HG03571 (cell line): ENCODE measurements at regions not wholly inside any gene's neighbourhood (a gene's known extent, or its start where the extent isn't known, plus 50 kb on each side); places are given as distances from the start of the nearest gene placed in this dataset.
"Not testable (repeated sequence)": the region's sequence is repeated elsewhere in the genome, so short reads cannot be mapped to it uniquely, and the experiment has no call there.

ENCODE experiments used
- ATAC-seq: cut with Tn5 transposase; IDR thresholded peaks from one replicate; pipeline ENCODE4 v1.9.1; 2021; ENCODE audit not compliant: unreplicated experiment

DNA sequence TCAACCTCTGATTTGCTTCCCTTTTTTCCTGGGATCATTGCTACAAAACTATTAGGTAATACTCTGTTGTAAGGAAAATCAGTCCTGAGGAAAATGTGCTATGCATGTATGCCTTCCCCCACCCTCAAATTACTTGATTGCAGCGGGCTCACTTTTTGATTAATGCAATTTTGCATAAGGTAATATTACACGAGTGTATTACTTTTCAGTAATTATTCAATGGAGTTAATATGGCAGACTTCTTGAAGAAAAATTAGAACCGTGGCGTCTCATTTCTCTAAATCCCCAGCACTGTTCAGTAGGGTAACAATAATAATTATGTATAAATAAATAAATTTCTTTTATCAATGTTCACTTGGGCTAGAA, 527.6 kb upstream of the FANCL start:
- ATAC-seq, result no peak

DNA sequence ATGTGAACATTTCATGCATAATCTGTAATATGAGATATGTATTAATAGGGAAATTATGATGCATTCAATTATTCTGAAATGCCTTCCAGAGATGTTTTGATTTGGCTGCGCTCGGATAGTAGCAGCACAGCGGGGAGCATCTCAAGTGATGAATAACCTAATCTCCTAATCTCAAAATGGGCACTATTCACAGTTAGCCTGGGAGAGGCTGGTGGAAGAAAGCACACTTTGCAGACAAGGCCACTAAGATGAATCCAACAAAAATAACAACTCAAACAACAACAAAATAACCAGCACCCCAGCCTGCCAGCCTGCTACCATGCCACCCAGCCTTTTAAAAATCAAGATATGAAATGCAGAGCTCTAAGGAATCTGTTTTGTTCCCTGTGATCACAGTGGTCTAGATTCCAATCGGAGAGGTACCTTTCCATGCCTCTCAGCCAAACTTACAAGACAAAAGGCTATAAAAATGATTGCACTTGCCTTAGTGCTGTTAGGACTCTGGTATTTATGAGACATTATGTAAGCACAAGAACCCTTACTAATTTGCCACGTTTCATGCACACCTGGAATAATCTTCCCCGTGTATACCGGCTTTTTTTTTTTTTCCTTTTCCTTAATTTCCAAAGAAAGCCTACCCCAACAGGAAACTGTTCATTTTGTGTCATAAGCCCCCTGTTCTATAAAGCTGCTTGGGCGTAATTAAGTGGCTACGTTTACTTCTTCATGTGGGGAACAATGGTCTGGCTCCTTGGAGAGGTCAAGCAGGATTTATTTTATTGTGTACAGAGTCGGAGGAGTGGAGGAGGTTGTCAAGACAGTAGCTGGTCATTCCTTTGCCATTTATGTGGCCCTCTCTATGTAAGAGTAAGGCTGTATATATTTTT, 526.9 kb upstream of the FANCL start:
- no peak for ATAC-seq

DNA sequence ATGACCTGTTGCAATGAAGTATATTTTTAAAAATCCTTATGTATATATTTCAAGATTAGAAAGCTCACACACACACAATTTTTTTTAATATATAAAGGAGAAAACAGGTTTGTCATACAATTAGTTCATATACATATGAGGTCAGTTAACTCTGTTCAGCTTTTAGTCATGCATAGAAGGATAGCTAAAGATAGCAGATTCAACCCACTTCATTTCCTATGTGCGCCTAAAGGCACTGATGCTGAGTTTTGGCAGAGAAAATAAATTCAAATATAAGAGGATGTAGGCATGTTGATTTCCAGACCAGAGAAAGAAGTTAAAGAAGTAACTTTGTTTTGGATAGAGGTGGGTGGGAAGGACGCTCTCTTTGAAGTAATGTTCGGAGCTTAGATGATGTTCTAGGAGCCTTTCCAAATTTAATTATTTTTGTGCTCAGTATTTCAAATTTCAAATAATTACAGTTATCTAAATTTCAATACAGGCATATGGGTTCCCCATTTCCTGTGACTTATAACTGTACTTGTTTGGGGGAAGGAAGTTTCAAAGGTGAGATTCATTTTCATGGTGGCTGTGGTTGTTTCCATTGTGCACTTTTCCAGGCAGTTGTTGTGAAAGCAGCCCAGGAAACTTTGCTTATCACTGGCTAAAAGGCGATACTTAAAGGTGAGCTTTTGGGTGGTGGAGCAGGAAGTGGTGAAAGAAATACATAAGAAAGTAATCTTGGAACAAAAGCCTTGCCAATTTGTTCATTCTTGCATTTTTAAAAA, 523.4 kb upstream of the FANCL start:
- ATAC-seq, result no peak

DNA sequence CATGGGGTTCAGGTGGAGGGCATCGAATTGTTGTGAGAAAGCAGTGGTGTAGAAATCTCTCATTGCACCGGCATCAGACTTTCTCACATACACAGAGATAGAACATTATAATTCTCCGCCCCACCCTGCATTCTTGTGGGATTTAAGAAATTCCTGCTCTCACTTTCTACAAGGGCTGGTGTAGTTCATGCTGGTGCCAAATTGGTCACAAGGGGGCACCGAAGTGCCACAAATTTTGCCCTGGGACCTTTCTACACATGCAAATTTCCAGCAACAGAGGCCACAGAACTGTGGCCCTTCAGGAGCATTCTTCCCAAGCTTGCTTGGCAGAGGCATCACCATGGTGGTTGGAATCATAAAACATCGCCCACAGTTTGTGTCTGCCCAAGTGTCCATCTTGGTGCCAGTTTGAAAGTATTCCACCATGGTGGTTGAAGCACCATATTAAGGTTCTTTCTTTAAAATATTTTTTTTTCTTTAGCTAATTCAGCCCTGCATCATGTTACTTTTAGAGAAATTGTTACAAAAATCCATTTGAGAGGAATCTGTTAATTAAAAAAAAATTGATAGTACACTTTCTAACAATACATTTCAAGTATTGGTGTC, 521.2 kb upstream of the FANCL start:
- peak; percentile 53 for ATAC-seq

DNA sequence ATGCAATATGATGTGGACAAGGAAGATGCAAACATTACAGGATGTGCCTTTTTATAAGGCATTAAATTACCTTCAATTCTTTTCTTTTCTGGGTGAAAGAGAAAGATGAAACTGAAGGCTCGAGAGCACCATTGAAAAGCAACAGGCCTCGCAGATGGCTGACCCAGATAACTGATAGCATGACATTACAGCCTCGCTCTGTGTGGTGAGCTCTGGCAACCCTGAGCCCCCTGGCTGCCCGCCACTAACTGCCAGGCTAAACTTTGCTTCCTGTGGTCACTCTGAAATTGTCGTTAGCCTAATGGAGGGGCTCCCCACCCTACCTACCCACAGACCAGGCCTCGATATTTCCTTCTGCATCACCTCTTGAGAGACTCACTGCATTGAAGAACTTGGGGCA, 516.8 kb upstream of the FANCL start:
- no peak for ATAC-seq

DNA sequence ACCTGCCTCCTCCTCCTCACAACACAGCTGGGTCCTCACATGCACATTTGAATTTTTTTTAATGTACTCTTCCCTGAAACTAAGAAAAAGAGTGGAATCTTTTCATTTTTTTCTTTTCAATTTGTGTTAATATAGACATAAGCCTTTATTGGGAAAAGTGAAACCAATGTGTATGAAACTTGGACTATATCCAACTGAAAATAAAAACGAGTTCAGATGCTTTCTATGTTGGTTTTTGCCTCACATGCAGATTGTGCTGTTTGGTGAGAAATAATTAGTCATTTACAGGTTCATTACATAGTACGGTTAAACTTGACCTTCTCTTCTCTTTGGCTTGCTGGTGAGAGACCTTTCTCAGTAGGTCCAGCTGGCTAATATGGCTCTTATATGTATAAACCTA, 515.2 kb upstream of the FANCL start:
- ATAC-seq, result no peak

DNA sequence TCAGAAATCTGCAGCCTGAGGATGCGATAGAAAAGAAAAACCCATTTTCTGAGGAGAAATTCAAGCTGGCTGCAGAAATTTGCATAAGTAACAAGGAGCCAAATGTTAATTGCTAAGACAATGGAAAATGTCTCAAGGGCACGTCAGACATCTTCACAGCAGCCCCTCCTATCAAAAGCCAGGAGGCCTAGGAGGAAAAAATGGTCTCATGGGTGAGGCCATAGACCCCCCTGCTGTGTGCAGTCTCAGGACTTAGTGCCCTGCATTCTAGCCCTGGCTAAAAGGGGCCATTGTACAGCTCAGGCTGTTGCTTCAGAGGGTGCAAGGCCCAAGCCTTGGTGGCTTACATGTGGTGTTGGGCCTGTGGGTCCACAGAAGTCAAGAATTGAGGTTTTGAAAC, 511.4 kb upstream of the FANCL start:
- not testable (repeated sequence) for ATAC-seq

DNA sequence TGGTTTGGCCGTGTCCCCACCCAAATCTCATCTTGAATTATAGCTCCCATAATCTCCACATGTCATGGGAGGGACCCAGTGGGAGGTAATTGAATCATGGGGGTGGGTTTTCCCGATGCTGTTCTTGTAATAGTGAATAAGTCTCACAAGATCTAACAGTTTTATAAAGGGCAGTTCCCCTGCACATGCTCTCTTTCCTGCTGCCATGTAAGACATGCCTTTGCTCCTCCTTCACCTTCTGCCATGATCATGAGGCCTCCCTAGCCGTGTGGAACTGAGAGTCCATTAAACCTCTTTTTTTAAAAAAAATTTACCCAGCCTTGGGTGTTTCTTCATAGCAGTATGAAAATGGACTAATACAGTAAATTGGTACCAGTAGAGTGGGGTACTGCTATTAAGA, 510.6 kb upstream of the FANCL start:
- ATAC-seq, result not testable (repeated sequence)

DNA sequence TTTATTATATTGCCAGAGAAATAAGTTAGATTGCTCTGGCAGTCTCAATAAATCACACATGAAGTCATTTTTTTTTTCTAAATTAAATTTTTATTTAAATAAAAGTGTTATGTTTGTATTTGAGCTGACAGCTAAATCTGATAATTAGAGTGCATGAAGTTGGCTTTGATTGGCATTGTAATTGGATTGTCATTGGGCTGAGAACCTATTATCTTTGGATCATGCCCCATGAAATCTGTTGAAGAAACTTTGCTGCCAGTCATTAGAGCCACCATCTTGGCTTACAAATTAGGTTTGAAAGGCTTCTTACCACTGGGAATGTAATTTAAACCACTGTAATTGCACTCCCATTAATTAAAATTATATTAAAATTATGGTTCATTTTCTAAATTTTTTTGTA, 507.9 kb upstream of the FANCL start:
- ATAC-seq, result no peak

DNA sequence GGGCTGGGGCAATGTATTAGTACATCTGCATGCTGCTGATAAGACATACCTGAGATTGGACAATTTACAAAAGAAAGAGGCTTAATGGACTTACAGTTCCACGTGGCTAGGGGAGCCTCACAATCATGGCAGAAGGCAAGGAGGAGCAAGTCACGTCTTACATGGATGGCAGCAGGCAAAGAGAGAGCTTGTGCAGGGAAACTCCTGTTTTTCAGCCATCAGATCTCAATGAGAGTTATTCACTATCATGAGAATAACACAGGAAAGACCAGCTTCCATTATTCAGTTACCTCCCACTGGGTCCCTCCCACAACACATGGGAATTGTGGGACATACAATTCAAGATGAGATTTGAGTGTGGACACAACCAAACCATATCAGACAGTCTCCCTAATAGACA, 504.2 kb upstream of the FANCL start:
- ATAC-seq, result not testable (repeated sequence)

DNA sequence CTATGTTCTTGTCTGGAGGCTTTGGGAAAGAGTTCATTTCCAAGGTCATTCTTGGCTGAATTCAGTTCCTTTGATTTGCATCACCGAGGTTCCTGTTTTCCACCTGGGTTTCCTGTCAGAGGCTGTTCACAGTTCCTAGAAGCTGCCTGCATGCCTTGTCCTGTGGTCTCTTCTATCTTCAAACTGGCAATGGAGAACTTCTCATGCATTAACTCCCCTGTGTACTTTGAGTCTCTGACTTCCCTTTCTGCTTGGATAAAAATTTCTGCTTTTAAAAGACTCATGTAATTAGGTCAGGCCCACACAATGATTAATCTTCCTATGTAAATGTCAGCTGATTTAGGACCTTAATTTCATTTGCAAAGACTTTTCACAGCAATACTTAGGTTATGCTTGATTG, 499.3 kb upstream of the FANCL start:
- no peak for ATAC-seq

DNA sequence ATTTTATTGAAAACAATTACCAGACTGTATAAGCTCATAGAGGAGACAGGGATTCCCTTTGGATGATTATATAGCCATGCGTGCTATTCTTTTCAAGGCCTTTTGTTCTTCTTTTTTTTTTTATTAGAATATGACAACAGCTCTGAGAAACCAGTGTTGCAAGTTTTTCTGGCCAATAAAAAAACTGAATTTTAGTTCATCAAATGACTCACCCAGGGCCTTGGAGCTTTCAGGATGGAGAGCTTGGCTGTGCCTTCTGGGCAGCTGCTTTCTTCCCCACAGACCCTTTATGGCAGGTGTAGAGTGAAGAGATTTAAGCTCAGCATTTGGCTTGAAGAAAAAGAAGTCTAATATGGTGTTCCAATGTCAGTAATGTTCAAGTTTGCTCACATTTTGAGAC, 497.9 kb upstream of the FANCL start:
- ATAC-seq, result no peak

DNA sequence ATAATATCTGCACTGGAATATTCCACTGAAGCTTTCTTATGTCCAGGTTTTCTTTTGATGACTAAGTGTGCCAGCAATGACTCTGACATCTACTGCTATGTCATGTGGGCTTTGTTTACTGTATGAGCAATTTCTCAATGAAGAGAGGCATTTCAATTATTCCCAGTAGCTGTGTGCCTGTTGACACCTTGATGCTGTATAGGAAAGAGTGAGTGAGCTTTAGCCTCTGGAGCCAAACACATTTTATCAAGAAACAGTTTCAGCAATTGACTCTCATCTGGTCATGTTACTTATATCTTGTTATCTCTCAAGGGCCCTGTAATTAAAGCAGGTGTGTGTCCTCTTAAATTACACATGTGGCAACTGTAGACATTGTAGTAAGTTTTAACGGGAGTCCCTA, 493.2 kb upstream of the FANCL start:
- ATAC-seq, result no peak

DNA sequence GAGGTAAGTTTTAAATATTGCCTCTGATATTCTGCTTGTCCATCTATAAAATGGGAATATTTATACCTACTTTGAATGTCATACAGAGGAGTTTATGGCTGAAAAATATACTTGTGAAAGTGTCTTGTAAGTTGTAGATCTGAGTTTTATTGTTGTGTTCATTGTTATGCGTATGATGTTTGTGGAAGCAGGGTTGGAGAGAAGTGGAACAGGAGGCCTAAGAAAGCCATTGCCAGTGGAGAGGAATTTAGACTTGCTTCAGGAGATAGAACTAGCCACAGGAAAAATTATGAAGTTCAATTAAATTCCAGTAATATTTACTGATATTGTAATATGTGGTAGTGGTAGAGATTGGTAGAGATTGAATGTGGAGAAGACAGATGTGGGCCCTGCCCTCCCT, 491.9 kb upstream of the FANCL start:
- ATAC-seq, result no peak

DNA sequence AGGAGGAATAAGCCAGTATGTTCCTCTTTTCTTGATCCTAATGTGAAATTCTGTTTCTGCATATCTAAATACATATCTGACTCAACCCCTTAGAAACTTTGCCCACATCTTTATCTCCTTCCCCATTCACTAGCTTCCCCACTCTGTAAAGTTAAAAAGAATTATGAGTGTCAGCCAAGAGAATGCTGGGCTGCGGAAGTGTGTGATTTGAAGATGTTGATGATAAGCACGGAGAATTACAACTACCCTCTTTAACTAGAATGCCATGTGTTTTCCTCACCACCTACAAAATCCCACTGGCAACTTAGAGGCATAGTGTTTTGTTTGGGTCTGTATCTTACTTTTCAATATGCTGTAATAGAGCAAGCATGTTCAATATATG, 490.4 kb upstream of the FANCL start:
- no peak for ATAC-seq

DNA sequence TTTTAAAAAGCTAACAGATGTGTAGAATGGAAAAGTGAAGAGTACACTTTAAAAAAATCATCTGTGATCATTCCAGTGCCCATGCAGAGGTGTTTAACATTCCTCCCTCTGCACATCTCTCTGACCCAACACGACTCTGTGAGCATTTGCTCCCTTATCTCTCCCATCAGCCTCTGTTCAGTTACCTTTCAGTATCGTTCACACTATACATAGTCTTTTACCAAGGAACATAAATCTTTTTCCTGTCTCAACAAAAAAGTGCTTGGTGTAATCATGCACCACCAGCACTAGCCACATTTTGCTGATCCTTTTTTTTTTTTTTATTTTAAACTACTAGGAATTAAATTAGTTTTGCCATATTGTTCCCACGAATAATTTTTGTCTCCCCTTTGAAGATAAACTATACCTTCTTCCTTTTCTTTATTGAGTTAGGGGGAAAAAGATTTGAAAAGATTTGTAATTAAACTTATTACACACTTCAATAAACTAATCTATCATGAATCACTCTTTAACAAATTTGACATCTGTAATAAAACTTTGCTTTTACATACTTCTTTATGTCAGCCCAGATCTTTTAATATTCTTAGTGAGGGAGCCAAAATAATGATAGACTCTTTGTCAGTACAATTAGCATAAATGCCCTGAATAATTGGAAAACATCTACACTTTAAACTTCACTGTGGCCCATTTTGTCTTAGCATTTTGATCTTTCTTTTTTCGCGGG, 489.8 kb upstream of the FANCL start:
- no peak for ATAC-seq

DNA sequence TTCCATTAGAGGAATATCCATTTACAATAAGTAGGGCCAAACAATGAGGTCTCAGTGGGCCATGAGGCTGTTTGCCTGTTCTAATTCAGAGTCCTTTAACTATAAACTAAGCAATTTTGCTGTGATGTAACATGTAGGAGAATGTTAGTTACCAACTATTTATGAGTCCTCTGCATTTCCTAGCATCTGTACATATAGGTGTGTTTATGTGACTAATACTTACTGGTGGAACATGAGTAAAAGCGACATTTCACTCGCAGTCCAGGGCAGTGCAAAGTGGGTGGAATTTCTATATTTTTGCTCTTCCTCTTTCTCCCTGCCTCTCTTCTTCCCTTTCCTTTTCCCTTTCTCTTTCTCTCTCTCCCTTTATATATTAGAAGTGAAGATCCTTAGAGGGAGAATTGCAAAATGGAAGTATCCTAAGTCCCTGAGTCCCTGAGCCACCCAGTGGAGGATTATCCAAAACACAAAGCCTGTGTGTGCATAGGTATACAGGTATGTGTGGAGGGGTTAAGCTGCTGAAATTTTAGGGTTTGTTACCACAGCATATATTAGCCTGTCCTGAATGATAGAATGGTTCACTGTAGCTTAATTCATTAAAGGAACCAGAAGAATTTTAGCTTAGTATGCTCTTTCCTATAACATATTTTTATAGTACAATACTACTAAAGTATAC, 487.0 kb upstream of the FANCL start:
- ATAC-seq, result no peak

DNA sequence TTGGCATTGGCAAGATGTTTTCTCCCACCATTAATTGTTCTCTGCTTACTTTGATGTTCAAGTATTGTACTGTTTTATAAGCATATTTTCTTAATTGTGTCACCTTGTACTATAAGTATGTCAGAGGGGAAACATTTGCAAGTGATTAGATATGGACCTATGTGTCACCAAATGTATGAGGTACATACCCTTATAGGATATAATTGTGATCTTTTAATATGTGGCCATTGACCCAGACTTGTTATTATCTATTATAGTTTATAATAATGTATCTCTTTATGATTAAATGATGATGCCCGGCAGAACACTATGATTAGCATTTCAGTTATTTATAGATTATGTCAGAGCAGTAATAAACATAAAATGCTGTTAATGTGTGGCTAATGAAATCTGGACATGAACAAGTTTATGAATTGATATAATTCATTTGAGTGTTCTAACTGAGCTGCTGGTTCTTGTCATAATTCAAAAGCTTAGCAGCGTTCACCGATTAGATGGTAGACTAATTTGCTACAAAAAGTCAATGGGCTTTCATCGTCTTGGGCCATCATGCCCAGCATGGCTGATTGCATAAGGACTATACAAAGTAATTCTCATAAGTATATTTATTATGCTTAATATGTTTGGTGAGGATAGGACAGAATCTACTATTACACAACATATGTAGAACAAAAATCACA, 480.9 kb upstream of the FANCL start:
- no peak for ATAC-seq

DNA sequence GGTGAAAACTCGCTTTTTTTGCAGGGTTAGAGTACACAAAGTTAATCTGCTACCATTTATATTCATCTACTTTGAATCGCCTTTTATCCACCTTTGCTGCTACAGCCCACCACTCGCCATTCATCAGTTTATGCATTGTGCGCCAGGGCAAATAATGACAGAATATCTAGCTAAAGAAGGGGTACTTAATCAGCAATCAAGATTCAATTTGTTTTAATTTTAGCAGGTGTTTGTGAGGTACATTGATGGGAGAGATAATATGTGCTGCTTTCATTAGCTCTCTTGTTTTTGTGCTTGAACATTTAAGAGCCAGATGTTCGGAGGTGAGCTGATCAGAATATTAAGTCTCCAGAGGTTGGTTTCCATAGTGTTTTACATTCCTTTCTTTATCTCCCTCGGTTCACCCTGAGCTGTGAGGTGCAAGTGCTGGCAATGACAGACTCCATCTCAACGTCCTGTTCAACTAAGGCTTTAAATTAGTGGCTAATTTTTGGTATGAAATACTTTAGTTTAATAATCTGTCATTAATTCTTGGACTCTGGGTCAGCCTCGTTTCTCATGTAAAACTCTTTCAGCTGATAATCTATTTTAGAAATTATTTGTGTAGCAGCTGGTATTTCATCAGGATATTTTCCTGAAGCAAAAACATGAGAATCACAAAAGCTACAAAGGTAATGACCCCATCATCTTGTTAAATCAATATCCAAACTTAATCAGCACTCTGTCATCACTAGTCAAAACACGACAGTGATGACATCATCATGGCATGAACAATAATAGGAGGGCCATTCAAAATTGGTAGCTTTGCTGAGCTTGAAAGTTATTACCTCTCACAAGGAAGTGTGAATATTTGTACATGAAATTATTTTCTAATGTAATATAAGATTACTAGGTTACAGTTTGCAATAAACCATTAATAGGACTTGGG, 479.9 kb upstream of the FANCL start:
- no peak for ATAC-seq
